ENCODE measurements at regions not wholly inside any gene's neighbourhood (a gene's known extent, or its start where the extent isn't known, plus 50 kb on each side); places are given as distances from the start of the nearest gene placed in this dataset.

- TF ChIP-seq SCRT1 (tag by site-specific recombination; IDR thresholded peaks at IDR 0.05; ENCODE audit: borderline replicate concordance) (no peak), ZSCAN16 (tag by site-specific recombination; IDR thresholded peaks at IDR 0.05) (no peak), ZNF610 (tag by site-specific recombination; IDR thresholded peaks at IDR 0.05; ENCODE audit: borderline replicate concordance) (no peak), ZSCAN30 (tag by site-specific recombination; IDR thresholded peaks at IDR 0.05) (no peak), ZFP37 (tag by site-specific recombination; IDR thresholded peaks at IDR 0.05) (no peak), ZNF138 (tag by site-specific recombination; IDR thresholded peaks at IDR 0.05; ENCODE audit: borderline replicate concordance) (no peak), FEZF1 (tag by site-specific recombination; IDR thresholded peaks at IDR 0.05) (no peak), ZNF837 (tag by site-specific recombination; IDR thresholded peaks at IDR 0.05) (no peak), REPIN1 (tag by site-specific recombination; IDR thresholded peaks at IDR 0.05; ENCODE audit: low read depth) (no peak), ZNF629 (tag by site-specific recombination; IDR thresholded peaks at IDR 0.05) (no peak), ZNF292 (tag by site-specific recombination; IDR thresholded peaks at IDR 0.05; ENCODE audit: borderline replicate concordance, low read depth) (no peak), ZNF670 (tag by site-specific recombination; IDR thresholded peaks at IDR 0.05; ENCODE audit: low read depth) (no peak), TRIM28 (IDR thresholded peaks at IDR 0.05; ENCODE audit: borderline replicate concordance, low read length) (no peak), ZFP41 (tag by site-specific recombination; IDR thresholded peaks at IDR 0.05; ENCODE audit: borderline replicate concordance) (no peak), ZNF677 (tag by site-specific recombination; IDR thresholded peaks at IDR 0.05) (no peak), ZNF280D (tag by site-specific recombination; IDR thresholded peaks at IDR 0.05) (no peak)
- TF ChIP-seq, protein P1, sequence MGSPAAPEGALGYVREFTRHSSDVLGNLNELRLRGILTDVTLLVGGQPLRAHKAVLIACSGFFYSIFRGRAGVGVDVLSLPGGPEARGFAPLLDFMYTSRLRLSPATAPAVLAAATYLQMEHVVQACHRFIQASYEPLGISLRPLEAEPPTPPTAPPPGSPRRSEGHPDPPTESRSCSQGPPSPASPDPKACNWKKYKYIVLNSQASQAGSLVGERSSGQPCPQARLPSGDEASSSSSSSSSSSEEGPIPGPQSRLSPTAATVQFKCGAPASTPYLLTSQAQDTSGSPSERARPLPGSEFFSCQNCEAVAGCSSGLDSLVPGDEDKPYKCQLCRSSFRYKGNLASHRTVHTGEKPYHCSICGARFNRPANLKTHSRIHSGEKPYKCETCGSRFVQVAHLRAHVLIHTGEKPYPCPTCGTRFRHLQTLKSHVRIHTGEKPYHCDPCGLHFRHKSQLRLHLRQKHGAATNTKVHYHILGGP (tag by site-specific recombination; IDR thresholded peaks at IDR 0.05), result no peak
- TF ChIP-seq, protein P2, sequence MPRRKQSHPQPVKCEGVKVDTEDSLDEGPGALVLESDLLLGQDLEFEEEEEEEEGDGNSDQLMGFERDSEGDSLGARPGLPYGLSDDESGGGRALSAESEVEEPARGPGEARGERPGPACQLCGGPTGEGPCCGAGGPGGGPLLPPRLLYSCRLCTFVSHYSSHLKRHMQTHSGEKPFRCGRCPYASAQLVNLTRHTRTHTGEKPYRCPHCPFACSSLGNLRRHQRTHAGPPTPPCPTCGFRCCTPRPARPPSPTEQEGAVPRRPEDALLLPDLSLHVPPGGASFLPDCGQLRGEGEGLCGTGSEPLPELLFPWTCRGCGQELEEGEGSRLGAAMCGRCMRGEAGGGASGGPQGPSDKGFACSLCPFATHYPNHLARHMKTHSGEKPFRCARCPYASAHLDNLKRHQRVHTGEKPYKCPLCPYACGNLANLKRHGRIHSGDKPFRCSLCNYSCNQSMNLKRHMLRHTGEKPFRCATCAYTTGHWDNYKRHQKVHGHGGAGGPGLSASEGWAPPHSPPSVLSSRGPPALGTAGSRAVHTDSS (tag by site-specific recombination; IDR thresholded peaks at IDR 0.05), result no peak
- TF ChIP-seq, protein P3, sequence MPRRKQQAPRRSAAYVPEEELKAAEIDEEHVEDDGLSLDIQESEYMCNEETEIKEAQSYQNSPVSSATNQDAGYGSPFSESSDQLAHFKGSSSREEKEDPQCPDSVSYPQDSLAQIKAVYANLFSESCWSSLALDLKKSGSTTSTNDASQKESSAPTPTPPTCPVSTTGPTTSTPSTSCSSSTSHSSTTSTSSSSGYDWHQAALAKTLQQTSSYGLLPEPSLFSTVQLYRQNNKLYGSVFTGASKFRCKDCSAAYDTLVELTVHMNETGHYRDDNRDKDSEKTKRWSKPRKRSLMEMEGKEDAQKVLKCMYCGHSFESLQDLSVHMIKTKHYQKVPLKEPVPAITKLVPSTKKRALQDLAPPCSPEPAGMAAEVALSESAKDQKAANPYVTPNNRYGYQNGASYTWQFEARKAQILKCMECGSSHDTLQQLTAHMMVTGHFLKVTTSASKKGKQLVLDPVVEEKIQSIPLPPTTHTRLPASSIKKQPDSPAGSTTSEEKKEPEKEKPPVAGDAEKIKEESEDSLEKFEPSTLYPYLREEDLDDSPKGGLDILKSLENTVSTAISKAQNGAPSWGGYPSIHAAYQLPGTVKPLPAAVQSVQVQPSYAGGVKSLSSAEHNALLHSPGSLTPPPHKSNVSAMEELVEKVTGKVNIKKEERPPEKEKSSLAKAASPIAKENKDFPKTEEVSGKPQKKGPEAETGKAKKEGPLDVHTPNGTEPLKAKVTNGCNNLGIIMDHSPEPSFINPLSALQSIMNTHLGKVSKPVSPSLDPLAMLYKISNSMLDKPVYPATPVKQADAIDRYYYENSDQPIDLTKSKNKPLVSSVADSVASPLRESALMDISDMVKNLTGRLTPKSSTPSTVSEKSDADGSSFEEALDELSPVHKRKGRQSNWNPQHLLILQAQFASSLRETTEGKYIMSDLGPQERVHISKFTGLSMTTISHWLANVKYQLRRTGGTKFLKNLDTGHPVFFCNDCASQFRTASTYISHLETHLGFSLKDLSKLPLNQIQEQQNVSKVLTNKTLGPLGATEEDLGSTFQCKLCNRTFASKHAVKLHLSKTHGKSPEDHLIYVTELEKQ (tag by site-specific recombination; IDR thresholded peaks at IDR 0.05; ENCODE audit: borderline replicate concordance), result no peak
- TF ChIP-seq, protein P4, sequence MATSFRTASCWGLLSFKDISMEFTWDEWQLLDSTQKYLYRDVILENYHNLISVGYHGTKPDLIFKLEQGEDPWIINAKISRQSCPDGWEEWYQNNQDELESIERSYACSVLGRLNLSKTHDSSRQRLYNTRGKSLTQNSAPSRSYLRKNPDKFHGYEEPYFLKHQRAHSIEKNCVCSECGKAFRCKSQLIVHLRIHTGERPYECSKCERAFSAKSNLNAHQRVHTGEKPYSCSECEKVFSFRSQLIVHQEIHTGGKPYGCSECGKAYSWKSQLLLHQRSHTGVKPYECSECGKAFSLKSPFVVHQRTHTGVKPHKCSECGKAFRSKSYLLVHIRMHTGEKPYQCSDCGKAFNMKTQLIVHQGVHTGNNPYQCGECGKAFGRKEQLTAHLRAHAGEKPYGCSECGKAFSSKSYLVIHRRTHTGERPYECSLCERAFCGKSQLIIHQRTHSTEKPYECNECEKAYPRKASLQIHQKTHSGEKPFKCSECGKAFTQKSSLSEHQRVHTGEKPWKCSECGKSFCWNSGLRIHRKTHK (tag by site-specific recombination; IDR thresholded peaks at IDR 0.05), result no peak
- no peaks in the 10 kb centered on the region for H3K9me3 ChIP-seq (ENCODE audit: control insufficient read depth, insufficient read depth, low read depth, low read length)
- H3K4me1 ChIP-seq (ENCODE audit: control insufficient read depth, insufficient read depth, low read length), result no peaks in the 10 kb centered on the region; the same call in 1 of the 2 replicates
- H3K4me3 ChIP-seq (ENCODE audit: low read depth, low read length), result no peak overlapping the region
- no peaks in the 10 kb centered on the region for H3K36me3 ChIP-seq (ENCODE audit: control insufficient read depth in 2 of 2, insufficient read depth in 1 of 2, low read length in 2 of 2)
- CTCF ChIA-PET, result interaction anchor here (0.8 kb wide), 1 partner anchor 208 kb away, joined by 3 read pairs; no protein-coding TSS in a partner anchor
- H3K27ac ChIP-seq (ENCODE audit: extremely low read depth, low read depth, low read length), result no peak overlapping the region
- POLR2A ChIA-PET, result no interaction called here
Measured at GRCh38 chr2:45285771-45286390, 276.6 kb upstream of the SIX2 start.
